SJCRH30 (cell line): ENCODE measurements at regions not wholly inside any gene's neighbourhood (a gene's known extent, or its start where the extent isn't known, plus 50 kb on each side); places are given as distances from the start of the nearest gene placed in this dataset.
A peak's percentile ranks its signal among the peaks of the same experiment; 100 is the strongest.

ENCODE experiments used
- DNase-seq, 2 experiments: peaks; one replicate each; pipeline ENCODE4 v3.0.0-alpha.2; 2015 to 2020
- H3K27ac ChIP-seq: fragments of 250-450 bp; sonication (Bioruptor Pico); 2 replicates; pipeline ENCODE4 v1.5.1; 2020; ENCODE audit warnings: mild to moderate bottlenecking, moderate library complexity
- H3K27me3 ChIP-seq: fragments of 250-450 bp; sonication (Bioruptor Pico); 2 replicates; pipeline ENCODE4 v1.5.1; 2020; ENCODE audit warnings: mild to moderate bottlenecking, moderate library complexity
- H3K36me3 ChIP-seq: fragments of 250-450 bp; sonication (Bioruptor Pico); 2 replicates; pipeline ENCODE4 v1.5.1; 2020; ENCODE audit warnings: mild to moderate bottlenecking, moderate library complexity
- H3K4me1 ChIP-seq: fragments of 250-450 bp; sonication (Bioruptor Pico); 2 replicates; pipeline ENCODE4 v1.5.1; 2020; ENCODE audit warnings: mild to moderate bottlenecking, moderate library complexity
- H3K4me3 ChIP-seq: fragments of 250-450 bp; sonication (Bioruptor Pico); 2 replicates; pipeline ENCODE4 v1.5.1; 2020; ENCODE audit warnings: mild to moderate bottlenecking, moderate library complexity
- H3K9me3 ChIP-seq: fragments of 250-450 bp; sonication (Bioruptor Pico); replicated peaks from 2 replicates; pipeline ENCODE4 v1.5.1; 2020; ENCODE audit warnings: mild to moderate bottlenecking, moderate library complexity

DNA sequence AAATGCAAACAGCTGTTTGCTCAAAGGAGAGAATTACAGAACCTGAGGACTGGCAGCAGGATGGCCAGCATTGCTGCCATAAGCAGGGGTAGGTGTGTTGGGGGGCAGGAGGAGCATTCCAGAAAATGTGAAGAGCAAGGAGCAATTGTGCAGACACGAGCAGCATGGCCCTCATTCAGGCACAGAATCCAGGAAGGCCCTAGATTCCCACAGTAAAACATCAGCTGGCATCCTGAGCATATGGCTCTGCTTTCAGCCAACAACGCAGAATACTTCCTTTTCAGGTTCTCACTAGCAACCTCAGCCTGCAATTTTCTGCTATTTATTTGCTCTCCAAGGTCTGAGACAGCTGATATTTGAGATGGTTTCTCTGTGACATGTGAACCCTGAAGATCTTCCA, 243.4 kb upstream of the POU3F2 start:
- H3K4me3 ChIP-seq, result no peak overlapping the region
- H3K36me3 ChIP-seq, result no peaks in the 10 kb centered on the region
- no peaks in the 10 kb centered on the region for H3K4me1 ChIP-seq
- H3K9me3 ChIP-seq, result no peaks in the 10 kb centered on the region
- H3K27ac ChIP-seq, result no peak overlapping the region
- H3K27me3 ChIP-seq, result no peaks in the 10 kb centered on the region
- no peak for DNase-seq

DNA sequence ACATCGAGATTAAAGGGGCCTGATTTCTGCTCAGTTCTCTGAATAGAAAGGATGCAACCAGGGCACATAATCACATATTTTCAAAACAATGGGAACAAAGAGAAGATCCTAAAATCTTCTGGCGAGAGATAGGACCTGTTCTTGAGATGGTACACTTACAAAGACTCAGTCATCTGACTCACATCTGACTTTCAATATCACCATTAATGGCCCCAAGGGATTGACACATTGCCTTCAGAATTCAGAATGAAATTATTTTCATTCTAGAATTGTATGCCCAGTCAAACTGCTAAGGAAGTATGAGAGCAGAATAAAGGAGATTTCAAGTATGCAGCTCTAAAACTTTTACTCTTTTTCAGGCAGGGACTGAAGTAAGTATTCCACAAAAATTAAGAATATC, 240.7 kb upstream of the POU3F2 start:
- no peak overlapping the region for H3K27ac ChIP-seq
- no peaks in the 10 kb centered on the region for H3K4me1 ChIP-seq
- no peaks in the 10 kb centered on the region for H3K27me3 ChIP-seq
- H3K4me3 ChIP-seq, result no peak overlapping the region
- H3K36me3 ChIP-seq, result no peaks in the 10 kb centered on the region
- no peak for DNase-seq
- H3K9me3 ChIP-seq, result no peaks in the 10 kb centered on the region

DNA sequence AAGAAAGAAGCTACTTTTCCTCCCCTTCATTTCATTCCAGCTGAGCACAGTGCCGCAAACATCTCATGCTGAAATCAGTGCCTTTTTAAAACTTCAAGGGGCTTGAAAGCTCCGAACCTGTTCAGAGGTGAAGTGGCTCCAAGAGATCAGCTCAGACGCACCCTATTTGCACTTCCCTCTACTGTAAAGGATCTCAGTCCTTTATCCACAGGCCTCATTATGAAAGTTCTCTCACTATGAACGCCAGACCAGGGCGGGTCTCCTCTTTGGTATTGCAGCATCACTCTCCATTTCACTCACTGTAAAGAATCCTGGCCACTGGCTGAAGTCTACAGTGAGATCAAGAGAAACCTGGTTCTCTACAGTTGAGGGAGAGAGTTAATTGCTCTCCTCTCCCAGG, 232.7 kb upstream of the POU3F2 start:
- H3K4me3 ChIP-seq, result no peak overlapping the region
- no peak overlapping the region for H3K27ac ChIP-seq
- H3K36me3 ChIP-seq, result no peaks in the 10 kb centered on the region
- H3K4me1 ChIP-seq, result no peaks in the 10 kb centered on the region
- no peaks in the 10 kb centered on the region for H3K9me3 ChIP-seq
- no peak for DNase-seq
- no peaks in the 10 kb centered on the region for H3K27me3 ChIP-seq

DNA sequence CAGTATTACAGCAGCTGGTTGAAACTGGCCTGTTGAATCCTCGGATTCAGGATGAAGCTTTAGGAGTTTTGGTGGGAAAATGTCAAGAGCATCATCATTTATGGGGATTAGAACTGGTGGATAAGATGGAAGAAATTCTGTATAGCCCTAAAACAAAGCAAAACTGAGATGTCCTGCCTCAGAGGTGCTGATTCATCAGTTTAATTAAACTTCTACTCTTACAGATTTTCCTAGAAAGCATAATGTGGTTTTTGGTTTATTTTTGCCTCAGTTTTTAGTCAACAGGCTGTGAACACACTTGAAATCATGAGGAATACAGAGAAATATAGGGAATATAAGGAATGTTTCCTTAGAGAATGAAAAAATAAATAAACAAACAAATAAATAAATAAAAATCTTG, 228.7 kb upstream of the POU3F2 start:
- Histone ChIP-seq H3K27ac (no peak overlapping the region), H3K4me1 (no peaks in the 10 kb centered on the region), H3K4me3 (no peak overlapping the region), H3K36me3 (no peaks in the 10 kb centered on the region), H3K27me3 (no peaks in the 10 kb centered on the region), H3K9me3 (no peaks in the 10 kb centered on the region)
- DNase-seq, result no peak

DNA sequence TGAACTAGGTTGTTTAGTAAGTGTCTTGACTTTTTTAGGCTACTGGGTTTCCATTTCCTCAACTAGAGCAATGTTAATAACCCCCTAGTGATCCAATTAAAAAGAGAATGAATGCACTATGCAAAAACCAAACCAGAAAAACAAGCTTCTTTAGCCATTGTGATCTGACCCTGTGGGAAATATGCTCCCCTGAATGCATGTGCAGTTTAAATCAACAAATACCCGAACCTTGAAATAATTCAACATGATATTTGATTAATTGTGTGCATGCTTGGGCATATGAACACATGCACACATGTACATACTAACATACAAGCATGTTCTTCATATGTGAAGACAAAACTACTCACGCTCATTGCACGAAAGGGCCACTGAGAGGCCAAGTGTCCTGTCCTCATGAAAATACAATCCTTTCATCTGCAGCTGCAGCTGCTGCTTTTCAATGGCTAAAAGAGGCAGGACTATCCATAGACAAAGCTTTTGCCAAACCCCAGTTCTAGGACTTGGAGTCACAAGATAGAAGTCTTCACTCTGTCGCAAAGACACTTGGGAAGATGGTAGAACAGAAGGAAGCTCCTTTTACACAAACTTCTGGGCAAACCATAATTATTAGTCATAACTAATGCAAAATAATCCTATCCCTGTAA, 207.1 kb upstream of the POU3F2 start:
- DNase-seq, result no peak

DNA sequence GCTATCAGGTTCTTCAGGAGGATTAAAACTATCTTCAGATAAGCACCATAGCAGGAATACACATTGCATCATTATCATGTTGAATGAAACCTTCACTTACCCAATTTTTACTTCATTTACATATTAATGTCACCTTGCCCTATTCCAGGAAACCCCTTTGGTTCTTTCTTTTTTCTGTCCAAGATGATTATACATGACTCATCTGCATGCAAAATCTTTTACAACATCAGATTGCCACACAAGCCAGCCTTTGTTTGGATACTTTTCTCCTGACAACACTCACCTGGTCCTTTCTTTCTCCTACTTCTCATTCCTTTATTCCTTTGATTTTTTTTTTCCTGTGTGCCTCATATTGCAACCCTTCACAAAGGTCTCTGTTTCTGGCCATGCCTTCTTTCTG, 200.5 kb upstream of the POU3F2 start:
- no peak for DNase-seq

More for the DNA sequence above, 207.1 kb upstream of the POU3F2 start:
- H3K4me3 ChIP-seq, result no peak overlapping the region
- no peaks in the 10 kb centered on the region for H3K4me1 ChIP-seq
- no peaks in the 10 kb centered on the region for H3K36me3 ChIP-seq
- no peak overlapping the region for H3K27ac ChIP-seq
- no peaks in the 10 kb centered on the region for H3K9me3 ChIP-seq
- no peaks in the 10 kb centered on the region for H3K27me3 ChIP-seq

DNA sequence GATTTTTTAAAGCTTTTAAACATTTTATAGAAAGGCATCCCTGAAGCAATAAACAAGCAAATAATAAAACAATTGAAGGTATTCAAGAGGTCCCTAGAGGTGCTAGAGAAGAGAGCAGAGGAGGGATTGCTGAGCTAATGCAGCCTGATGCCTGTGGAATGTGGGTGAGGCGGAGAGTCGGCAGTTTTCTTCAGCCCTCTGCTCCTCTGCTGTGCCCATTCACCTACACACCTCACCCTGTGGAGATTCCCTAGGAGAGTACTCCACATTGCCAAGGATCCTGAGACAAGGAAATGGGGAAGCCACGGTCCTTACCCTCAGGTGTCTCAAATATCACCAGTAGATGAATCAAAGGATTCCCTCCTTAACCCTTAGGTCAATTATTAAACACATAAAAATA, 199.8 kb upstream of the POU3F2 start:
- H3K27me3 ChIP-seq, result no peaks in the 10 kb centered on the region
- DNase-seq, result no peak
- no peaks in the 10 kb centered on the region for H3K4me1 ChIP-seq
- H3K4me3 ChIP-seq, result no peak overlapping the region
- no peak overlapping the region for H3K27ac ChIP-seq
- H3K36me3 ChIP-seq, result no peaks in the 10 kb centered on the region
- H3K9me3 ChIP-seq, result no peaks in the 10 kb centered on the region

More for the DNA sequence above, 200.5 kb upstream of the POU3F2 start:
- H3K27me3 ChIP-seq, result no peaks in the 10 kb centered on the region
- no peaks in the 10 kb centered on the region for H3K36me3 ChIP-seq
- H3K4me3 ChIP-seq, result no peak overlapping the region
- no peaks in the 10 kb centered on the region for H3K9me3 ChIP-seq
- no peak overlapping the region for H3K27ac ChIP-seq
- H3K4me1 ChIP-seq, result no peaks in the 10 kb centered on the region

DNA sequence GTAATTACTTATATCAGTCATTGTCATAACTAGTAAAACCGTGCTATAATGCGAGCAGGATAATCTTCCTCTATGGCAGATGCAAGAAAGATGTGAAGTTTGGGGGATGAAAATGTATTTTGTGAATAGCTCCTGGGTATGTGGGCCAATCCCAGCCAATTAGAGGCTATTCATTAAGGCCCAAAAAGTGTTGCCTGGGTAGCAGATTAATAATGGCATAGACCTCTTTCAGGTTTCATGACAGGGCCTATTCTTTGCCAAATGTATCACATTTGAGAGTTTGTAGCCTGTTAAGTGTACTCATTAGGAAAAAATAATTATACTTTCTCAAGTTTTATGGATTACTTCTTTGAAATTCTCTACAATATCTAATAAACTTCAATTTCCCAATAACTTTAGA, 199.2 kb upstream of the POU3F2 start:
- H3K27ac ChIP-seq, result no peak overlapping the region
- no peak for DNase-seq
- H3K36me3 ChIP-seq, result no peaks in the 10 kb centered on the region
- H3K27me3 ChIP-seq, result no peaks in the 10 kb centered on the region
- no peaks in the 10 kb centered on the region for H3K4me1 ChIP-seq
- no peaks in the 10 kb centered on the region for H3K9me3 ChIP-seq
- no peak overlapping the region for H3K4me3 ChIP-seq

DNA sequence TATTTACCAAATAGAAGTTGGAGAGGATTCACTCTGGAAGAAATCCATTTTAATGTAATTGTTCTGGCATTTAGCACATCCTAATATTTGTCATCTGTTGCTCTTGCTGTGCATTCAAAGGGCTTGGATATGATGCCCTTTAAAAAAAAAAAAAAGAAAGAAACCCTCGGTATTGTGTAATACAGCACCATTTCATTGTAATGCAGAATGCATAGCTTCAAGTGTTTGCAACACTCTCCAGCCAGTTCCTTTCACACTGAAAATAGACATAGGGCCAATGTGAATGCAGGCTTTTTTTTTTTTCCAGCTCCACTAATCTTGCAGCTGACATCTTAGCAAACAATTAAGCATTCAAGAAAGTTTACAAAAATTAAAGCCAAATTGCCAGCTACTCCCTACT, 197.4 kb upstream of the POU3F2 start:
- no peak overlapping the region for H3K4me3 ChIP-seq
- H3K27me3 ChIP-seq, result no peaks in the 10 kb centered on the region
- no peaks in the 10 kb centered on the region for H3K36me3 ChIP-seq
- no peaks in the 10 kb centered on the region for H3K4me1 ChIP-seq
- H3K27ac ChIP-seq, result no peak overlapping the region
- no peaks in the 10 kb centered on the region for H3K9me3 ChIP-seq
- no peak for DNase-seq

DNA sequence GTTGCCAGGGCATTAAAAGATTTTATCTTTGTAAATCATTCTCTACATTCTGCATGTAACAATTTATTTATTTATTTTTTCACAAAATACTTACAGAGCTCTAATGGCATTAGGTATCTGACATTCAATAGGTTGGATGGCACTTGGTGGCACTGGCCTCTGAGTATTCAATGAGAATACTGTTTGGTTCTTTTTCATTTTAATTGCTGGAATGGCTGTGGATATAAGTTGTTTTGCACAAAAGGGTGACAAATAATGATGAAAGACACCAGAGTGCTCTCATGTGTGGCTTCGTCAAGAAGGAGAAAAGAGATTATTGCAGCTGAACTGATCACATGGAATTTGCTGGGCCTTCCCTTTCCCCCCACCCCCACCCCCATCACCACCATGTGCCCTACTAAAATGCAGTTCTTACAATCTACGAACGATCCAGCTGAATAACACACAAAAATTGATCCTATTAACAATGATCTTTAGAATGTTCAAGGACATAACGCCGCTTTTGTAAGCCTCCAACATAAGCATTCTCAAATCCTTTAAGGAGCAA, 195.2 kb upstream of the POU3F2 start:
- no peak for DNase-seq
- Histone ChIP-seq H3K4me3 (no peak overlapping the region), H3K9me3 (no peaks in the 10 kb centered on the region), H3K36me3 (no peaks in the 10 kb centered on the region), H3K4me1 (no peaks in the 10 kb centered on the region), H3K27ac (no peak overlapping the region), H3K27me3 (no peaks in the 10 kb centered on the region)

DNA sequence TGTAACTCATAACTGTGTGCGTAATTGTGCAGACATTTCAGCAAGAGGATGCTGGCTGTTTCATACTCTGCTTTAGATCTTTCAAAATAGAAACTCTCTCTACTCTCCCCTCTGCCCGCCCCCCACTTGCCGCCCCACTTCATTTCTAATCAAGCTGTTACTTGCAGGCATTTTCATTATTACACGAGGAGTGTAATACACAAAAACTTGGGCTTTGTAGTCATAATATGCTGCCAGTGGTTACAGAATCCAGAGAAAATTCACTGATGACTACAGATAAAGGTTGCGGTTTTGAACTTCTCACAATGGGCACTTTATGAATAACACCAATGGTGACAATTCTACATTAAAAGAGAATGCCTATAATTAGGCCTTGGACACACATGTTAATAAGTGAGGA, 194.0 kb upstream of the POU3F2 start:
- no peak for DNase-seq
- H3K27ac ChIP-seq, result no peak overlapping the region

DNA sequence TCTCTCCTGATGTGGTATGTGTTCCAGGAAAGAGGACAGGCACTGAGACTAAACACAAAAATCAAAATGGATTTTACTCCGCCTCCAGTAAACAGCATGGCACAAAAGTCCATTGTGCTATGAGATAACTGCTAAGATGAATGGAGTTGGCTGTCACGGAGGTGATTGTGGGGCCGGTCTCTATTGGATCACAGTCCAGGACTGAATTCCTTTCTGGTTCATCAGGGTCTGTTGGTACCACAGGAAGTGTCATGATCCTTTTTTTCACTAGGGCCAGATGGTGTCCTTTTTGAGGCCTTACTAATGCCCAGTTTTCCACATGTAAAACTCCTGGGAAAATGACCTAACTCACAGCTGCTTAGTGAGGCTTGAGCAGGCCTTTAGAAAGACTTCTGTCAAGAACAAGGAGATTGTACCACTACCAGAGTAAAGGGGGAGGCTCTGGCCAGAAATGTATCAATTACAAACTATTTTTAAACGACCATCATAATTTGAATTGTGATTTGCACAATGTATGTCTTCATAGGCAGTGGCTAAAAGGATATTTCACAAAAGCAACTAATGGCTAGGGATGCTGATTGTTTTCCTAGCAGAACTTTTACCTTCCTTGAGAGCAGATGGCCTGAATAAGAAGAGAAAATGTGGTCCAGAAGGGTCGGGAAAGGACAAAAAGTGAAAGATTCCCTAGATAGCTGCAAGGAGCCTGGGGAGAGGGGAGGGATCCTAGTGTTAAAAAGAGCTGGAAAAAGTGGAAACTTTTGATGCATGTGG, 192.2 kb upstream of the POU3F2 start:
- H3K27ac ChIP-seq, result no peak overlapping the region
- peak; percentile 3 to 26 for DNase-seq
- no peak overlapping the region for H3K4me3 ChIP-seq
- no peaks in the 10 kb centered on the region for H3K9me3 ChIP-seq
- no peaks in the 10 kb centered on the region for H3K36me3 ChIP-seq
- no peaks in the 10 kb centered on the region for H3K4me1 ChIP-seq
- no peaks in the 10 kb centered on the region for H3K27me3 ChIP-seq

More for the DNA sequence above, 194.0 kb upstream of the POU3F2 start:
- H3K4me1 ChIP-seq, result no peaks in the 10 kb centered on the region
- H3K9me3 ChIP-seq, result no peaks in the 10 kb centered on the region
- no peaks in the 10 kb centered on the region for H3K27me3 ChIP-seq
- H3K36me3 ChIP-seq, result no peaks in the 10 kb centered on the region
- no peak overlapping the region for H3K4me3 ChIP-seq

DNA sequence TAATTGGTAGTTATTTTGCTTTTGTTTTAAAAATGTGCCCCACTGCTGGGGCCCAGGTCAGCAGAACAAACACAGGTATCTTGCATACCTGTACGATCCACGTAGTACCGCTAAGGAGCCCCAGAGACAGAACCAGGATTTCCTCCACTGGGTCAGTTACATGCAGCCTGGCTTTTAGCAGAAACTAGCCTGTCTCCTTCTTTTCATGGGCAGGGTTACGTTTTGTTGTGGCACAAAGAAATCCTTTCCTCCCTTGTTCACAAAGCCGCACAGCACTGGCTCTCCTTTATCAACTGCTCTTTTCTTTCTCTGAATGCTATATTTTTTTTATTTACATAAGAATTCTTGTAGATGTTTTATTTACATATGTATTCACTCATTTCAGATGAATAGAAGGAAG, 190.3 kb upstream of the POU3F2 start:
- no peak overlapping the region for H3K4me3 ChIP-seq
- H3K27me3 ChIP-seq, result no peaks in the 10 kb centered on the region
- no peak for DNase-seq
- no peaks in the 10 kb centered on the region for H3K36me3 ChIP-seq
- H3K4me1 ChIP-seq, result no peaks in the 10 kb centered on the region
- H3K27ac ChIP-seq, result no peak overlapping the region
- no peaks in the 10 kb centered on the region for H3K9me3 ChIP-seq

DNA sequence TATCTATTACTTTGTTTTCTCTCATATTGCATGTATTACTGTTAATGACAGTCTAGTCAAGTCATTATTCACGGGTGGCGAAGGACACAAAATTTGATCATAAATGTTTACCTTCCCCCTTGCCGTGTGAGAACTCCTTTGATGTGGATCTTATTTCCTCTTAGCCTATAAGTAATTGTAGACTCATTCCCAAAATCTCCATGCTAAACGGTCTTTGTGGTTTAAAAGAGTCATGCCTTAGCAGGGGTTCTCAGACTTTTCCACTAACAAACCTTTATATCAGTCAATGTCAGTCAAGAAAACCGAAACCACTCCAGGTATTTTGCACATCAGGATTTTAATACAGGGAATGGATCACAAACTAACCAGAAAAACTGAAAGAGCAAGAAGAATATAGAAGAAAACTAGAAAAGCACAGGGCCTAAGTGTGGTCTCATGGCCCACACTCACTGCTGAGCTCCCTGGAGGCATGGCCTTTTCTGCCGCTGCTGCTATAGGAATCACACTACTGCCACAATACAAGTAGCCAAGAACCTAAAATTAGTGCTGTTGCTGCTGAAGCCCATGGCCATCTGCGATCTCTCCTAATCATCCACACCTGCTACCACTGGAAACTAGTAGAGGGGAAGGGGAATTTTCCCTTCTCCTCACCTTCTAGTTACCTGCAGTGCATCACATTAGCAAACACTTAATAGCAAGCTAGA, 186.0 kb upstream of the POU3F2 start:
- H3K27ac ChIP-seq, result no peak overlapping the region
- no peak for DNase-seq
- no peak overlapping the region for H3K4me3 ChIP-seq
- no peaks in the 10 kb centered on the region for H3K27me3 ChIP-seq
- no peaks in the 10 kb centered on the region for H3K9me3 ChIP-seq
- no peaks in the 10 kb centered on the region for H3K4me1 ChIP-seq
- no peaks in the 10 kb centered on the region for H3K36me3 ChIP-seq

DNA sequence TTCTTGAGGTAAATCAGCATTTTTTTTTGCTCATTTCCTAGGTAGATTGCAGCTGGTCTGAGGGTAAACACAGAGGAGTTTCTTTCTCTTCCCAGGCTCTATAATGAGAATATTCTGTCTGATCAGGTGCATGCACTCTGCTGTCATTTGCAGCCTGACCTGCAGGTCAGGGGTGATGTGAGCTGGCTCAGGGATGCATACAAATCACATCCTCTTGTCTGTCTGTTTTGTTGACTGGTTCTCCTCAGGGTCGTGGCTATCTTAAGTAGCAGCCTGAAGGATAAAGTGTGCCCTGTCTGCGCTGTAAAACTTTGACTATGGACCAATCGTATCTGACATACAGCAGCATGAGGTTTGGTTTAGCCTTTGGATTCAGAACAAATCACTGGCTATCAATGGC, 183.4 kb upstream of the POU3F2 start:
- H3K9me3 ChIP-seq, result no peaks in the 10 kb centered on the region
- no peak for DNase-seq
- no peak overlapping the region for H3K27ac ChIP-seq
- no peak overlapping the region for H3K4me3 ChIP-seq
- H3K27me3 ChIP-seq, result no peaks in the 10 kb centered on the region
- H3K4me1 ChIP-seq, result no peaks in the 10 kb centered on the region
- no peaks in the 10 kb centered on the region for H3K36me3 ChIP-seq
